ENCODE measurements at regions not wholly inside any gene's neighbourhood (a gene's known extent, or its start where the extent isn't known, plus 50 kb on each side); places are given as distances from the start of the nearest gene placed in this dataset.

DNA sequence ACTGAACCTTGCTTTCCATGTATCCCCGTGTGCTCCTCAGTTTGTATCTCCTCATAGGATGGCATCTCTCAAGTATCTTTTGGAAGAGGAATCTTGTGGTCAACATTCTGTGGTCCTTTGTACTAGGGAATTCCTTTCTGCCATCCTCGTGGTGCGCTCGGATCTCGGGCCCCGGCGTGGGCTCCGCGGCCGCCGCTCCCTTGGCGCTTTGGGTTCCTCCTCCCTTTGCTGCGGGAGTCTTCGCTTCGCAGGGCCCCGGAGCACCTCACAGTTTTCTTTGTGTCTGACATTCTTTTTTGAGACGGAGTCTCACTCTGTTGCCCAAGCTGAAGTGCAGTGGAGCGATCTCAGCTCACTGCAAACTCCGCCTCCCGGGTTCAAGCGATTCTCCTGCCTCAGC, 264.7 kb downstream of the IRS2 start:
- DNase-seq (ENCODE audit: low spot score): no peak

DNA sequence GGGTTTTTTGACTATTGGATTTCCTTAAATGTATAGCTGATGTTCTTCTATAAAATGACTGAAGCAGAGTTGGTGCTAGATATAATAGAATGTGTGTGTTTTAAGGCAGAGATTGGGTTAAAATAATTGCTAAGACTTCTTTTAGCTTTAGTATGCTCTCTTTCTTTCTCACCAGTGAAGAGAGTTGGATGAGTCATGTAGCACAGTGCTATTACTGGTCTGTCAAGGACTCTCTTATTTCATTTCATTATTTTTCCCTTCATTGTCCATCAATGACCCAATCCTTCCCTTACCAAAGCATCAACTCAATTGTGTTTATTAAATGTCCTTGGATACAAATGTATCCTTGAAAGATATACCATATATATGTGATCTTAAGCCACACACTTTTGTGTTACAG, 268.9 kb downstream of the IRS2 start:
- no peak for DNase-seq (ENCODE audit: low spot score)

- DNase-seq (ENCODE audit: low spot score): no peak
Observed at GRCh38 chr13:109516186-109516585, 270.2 kb downstream of the IRS2 start.

DNA sequence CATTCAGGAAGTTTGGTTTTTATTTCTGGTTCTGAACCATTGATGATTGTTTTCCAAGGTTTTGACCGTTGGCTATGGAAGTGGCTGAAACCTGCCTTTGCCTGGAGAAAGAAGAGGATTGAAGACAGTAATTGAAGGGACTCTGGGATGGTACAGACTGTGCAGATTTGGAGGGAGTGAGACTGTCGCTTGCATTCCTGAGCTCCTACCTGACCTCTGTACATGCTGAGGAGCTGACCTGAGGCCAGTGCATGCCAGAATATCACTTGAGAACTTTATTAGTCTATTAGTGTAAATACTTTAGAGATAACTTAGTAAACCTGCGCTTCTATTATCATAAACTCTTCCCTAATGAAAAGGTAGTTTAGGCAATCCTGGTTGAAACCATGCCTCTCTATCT, 276.4 kb downstream of the IRS2 start:
- DNase-seq (ENCODE audit: low spot score): no peak

DNA sequence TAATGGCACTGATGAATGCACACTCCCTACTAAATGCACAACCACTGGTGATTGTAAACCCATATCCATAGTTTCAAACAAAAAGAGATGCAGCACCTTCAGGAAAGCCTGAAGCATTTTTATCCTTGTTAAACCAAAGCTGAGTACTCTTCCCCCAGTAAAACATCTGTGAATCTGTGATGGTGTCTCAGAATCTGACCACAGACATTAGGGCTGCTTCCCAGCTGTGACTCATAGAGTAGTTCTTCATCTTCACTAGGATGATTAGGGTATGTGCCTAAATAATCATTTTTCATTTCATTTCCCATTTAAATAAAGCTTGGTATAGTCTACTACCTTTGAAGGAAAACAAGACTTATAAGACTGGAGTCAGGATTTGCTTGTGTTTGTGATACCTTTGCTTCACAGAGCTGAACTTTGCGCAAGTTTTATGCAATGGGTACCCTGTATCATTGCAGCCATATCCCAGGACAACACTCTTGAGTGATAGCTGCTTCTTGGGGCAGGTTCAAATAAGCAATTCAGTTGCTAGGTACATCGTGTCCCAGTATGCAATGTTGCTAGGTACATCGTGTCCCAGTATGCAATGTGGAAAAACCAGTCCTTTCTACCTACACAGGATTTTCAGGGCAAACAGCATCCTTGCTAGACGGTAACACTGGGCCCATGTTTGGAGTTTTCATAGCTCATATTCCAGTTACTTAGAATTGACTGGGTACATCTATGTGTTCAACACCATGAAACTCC, 277.1 kb downstream of the IRS2 start:
- peak; percentile 9 for DNase-seq (ENCODE audit: low spot score)

DNA sequence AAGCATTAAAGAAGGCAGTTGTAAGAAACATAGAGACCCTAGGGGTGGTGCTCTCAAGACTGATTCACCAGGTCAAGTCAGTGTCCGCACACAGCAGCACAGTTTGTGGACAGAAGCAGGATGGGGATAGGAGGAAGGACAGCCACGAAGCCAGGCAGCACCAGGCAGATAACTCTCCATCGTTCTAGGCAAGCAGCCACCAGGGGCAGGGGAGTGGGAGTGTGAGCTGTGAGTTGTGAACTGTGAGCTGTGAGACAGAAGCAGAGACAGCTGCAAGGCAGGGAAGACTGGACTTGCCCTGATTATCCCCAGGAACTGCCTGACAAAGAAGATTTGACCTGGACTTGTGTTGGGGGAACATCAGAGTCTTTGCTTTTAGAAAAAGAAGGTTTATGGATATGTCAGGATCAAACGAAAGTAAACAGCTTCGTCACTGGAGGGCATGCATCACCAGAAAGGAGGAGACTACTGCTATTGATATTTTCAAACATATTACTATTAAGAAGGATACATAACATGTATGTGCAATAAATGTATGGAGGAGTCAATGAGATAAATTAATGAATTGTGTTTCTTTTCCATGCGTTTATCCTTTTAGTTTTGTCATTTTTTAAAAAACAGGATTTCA, 286.1 kb downstream of the IRS2 start:
- DNase-seq (ENCODE audit: low spot score): peak; percentile 5

GRCh38 chr13:109497917-109498316, 288.5 kb downstream of the IRS2 start:
- DNase-seq (ENCODE audit: low spot score): no peak

- DNase-seq (ENCODE audit: low spot score): no peak
Observed at GRCh38 chr13:109496216-109496615, 290.2 kb downstream of the IRS2 start.

- peak; percentile 9 for DNase-seq (ENCODE audit: low spot score)
Observed at GRCh38 chr13:109494925-109495369, 291.4 kb downstream of the IRS2 start.

DNA sequence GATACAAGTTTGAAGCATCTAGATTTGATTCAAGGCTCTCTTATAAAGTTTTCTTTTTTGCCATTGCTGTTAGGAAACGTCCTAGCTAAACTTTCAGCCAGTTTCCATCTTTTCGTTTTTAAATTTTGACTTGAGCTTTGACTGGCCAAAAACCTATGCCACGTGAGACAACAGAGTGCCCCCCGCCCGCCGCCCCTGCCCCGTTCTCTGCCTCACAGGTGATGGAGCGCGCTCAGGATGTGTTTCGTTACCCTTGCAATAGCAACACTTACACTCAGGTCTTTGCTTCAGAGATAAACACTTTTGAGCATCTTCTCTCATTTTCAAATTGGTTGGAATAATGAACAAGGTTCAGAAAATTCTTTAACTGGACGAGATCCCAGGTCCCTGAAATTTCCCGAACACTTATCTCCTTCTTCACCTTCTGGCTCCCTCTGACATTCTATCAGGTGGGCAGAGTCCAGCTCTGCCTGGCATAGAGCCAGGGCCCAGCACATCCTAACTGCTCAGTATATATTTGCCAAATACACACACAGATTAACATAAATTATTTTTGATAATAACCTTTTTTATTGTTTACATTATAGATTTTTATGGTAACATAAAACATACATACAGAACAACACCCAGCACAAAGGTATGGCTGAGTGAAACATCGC, 301.1 kb downstream of the IRS2 start:
- DNase-seq (ENCODE audit: low spot score): no peak

DNA sequence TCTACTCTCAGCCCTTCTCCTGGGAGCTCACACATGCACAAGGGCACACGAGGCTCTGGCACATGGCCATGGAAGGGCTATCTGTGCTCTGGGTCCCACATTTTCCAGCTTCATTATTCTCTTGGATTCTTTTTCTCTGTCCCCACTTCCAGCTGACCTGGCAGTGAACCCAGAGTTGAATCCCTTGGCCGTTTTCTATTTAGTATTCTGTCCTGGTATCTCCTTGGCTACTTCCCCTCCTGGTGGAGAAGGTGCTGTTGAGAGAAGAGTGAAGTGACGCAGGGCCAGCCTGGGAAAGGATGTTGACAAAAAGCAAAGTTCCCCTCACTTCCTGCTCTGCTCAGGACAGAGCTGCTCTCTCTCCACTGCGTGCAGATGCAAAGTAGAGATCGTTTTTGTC, 303.1 kb downstream of the IRS2 start:
- no peak for DNase-seq (ENCODE audit: low spot score)

- DNase-seq (ENCODE audit: low spot score): no peak
Observed at GRCh38 chr13:109481040-109481439, 305.3 kb downstream of the IRS2 start.

GRCh38 chr13:109480011-109480955, 306.1 kb downstream of the IRS2 start:
- peak; percentile 45 for DNase-seq (ENCODE audit: low spot score)

GRCh38 chr13:109479534-109479933, 306.8 kb downstream of the IRS2 start:
- DNase-seq (ENCODE audit: low spot score): no peak

GRCh38 chr13:109476001-109476400, 310.4 kb downstream of the IRS2 start:
- no peak for DNase-seq (ENCODE audit: low spot score)

DNA sequence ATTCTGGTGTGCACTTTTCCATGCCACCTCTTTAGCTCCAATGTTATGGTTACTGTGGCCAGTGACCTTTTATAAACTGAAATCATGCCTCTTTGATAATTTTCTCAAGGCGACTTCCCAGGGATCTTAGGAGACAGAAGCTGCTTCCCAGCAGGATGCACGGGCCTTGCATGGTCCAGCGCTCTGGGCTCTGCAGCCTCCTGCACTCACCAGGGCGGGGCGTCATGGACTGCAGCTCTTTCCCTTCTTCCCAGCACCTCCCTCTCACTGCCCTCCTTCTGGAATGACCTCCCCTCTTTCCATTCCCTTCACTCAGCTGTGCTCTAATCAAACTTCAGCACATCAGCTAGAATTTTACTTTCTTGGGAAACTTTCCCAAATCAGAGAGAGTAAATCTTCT, 318.3 kb downstream of the IRS2 start:
- DNase-seq (ENCODE audit: low spot score): no peak

GRCh38 chr13:109465148-109465547, 321.2 kb downstream of the IRS2 start:
- no peak for DNase-seq (ENCODE audit: low spot score)

GRCh38 chr13:109454167-109454917, 332.0 kb downstream of the IRS2 start:
- no peak for DNase-seq (ENCODE audit: low spot score)

- no peak for DNase-seq (ENCODE audit: low spot score)
Observed at GRCh38 chr13:109451726-109452125, 334.7 kb downstream of the IRS2 start.

DNA sequence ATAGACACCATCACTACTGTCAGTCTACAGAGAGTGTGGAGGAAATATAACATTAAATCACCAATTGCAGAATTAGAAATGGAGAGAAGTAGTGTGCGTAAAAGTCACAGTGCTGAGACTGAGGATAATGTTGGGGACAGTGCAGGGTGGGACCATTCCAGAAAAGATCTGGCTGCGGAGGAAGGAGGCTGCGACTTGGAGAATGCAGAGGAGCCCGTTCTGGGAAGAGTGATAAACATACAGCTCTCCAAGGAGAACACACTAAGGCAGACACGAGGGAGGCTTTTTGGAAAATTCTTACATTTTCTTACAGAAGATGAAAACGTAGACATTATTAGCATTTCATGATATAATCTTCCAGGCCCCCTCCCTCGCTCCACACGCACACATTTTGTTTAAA, 337.8 kb downstream of the IRS2 start:
- no peak for DNase-seq (ENCODE audit: low spot score)

DNA sequence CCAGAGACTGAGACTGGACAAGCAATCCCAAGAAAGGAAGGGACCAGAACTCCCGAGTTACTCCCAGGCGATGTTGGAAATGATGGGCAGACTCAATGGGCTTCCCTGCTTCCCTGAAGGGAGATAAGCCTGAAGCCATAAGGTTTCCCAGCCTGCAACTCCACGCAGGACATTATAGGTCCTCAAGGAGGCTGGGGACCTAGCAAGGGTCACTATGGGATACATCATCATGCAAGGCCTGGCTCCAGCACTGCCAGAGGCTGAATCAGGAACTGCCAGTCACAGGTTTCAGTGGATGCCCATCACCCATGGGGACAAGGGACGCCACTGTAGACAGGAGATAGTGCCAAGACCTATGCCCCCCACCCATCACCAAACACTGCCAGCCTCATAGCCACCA, 338.7 kb downstream of the IRS2 start:
- DNase-seq (ENCODE audit: low spot score): no peak

Measured in umbilical cord (tissue), 1 donor.